ENCODE measurements at regions not wholly inside any gene's neighbourhood (a gene's known extent, or its start where the extent isn't known, plus 50 kb on each side); places are given as distances from the start of the nearest gene placed in this dataset.

- TF ChIP-seq CTCF (IDR thresholded peaks at IDR 0.05) (no peak), POLR2A (IDR thresholded peaks at IDR 0.05) (no peak), EP300 (IDR thresholded peaks at IDR 0.05) (no peak)
Observed at GRCh38 chr10:78706256-78706655, 362.5 kb upstream of the ZMIZ1 start.
